Ishikawa (cell line): ENCODE measurements at regions not wholly inside any gene's neighbourhood (a gene's known extent, or its start where the extent isn't known, plus 50 kb on each side); places are given as distances from the start of the nearest gene placed in this dataset.

Source experiments
- CEBPB ChIP-seq: IDR thresholded peaks from 2 replicates; pipeline ENCODE4 v1.6.1; 2012
- CREB1 ChIP-seq: IDR thresholded peaks from 2 replicates; pipeline ENCODE4 v1.6.1; 2012; ENCODE audit warnings: low read depth
- EGR1 ChIP-seq: IDR thresholded peaks from 2 replicates; pipeline ENCODE4 v1.6.1; 2012
- EP300 ChIP-seq: IDR thresholded peaks from 2 replicates; pipeline ENCODE4 v1.6.1; 2012; ENCODE audit warnings: borderline replicate concordance
- FOXM1 ChIP-seq: IDR thresholded peaks from 2 replicates; pipeline ENCODE4 v1.6.1; 2012; ENCODE audit warnings: low read depth, borderline replicate concordance
- NFIC ChIP-seq: IDR thresholded peaks from 2 replicates; pipeline ENCODE4 v1.6.1; 2012
- RAD21 ChIP-seq: IDR thresholded peaks from 2 replicates; pipeline ENCODE4 v1.6.1; 2012; ENCODE audit warnings: low read depth
- TAF1 ChIP-seq: IDR thresholded peaks from 2 replicates; pipeline ENCODE4 v1.6.1; 2012; ENCODE audit warnings: low read depth, mild to moderate bottlenecking
- TCF12 ChIP-seq: IDR thresholded peaks from 2 replicates; pipeline ENCODE4 v1.6.1; 2012; ENCODE audit warnings: low read depth
- TEAD4 ChIP-seq: IDR thresholded peaks from 2 replicates; pipeline ENCODE4 v1.6.1; 2012
- YY1 ChIP-seq: IDR thresholded peaks from 2 replicates; pipeline ENCODE4 v1.6.1; 2012; ENCODE audit warnings: low read depth
- ZBTB7A ChIP-seq: IDR thresholded peaks from 2 replicates; pipeline ENCODE4 v1.6.1; 2012; ENCODE audit warnings: low read depth
- TF ChIP-seq, protein P1 (sequence below): IDR thresholded peaks from 2 replicates; pipeline ENCODE4 v1.6.1; 2012
- TF ChIP-seq, protein P2 (sequence below): IDR thresholded peaks from 2 replicates; pipeline ENCODE4 v1.6.1; 2012; ENCODE audit warnings: low read depth, mild to moderate bottlenecking
- TF ChIP-seq, protein P3 (sequence below): IDR thresholded peaks from 2 replicates; pipeline ENCODE4 v1.6.1; 2012

DNA sequence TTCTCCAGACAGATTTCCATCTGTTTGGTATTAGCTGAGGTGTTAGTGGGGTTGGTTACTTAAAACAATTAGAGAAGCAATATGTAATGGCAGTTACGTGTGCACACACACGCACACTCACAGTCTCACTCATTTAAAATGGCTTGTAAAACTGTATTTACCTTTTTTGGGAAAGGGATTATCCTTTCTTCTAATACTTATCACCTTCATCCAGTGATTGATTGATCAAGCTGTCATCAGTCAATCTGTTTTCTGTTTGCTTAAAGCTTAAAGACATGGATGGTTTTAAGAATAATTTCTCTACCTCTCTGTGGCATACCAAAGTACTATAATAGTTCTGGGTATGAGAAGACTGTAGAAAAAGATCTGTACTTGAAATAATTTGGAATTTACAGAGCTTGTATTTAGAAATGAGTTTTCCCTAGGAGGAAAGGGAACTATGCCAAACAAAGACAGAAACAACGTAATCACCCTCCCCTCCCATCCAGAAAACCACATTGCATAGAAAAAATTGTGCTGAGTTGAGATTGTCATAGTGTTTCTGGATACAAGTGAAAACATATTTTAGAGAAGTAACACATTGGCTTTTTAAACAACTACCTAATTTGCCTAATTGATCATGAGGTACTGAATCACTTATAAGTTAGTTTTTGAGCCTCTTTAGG, 455.8 kb downstream of the PCNX1 start:
- TF ChIP-seq, protein P1, sequence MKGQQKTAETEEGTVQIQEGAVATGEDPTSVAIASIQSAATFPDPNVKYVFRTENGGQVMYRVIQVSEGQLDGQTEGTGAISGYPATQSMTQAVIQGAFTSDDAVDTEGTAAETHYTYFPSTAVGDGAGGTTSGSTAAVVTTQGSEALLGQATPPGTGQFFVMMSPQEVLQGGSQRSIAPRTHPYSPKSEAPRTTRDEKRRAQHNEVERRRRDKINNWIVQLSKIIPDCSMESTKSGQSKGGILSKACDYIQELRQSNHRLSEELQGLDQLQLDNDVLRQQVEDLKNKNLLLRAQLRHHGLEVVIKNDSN = no peak
- TF ChIP-seq ZBTB7A = no peak
- TF ChIP-seq NFIC = no peak
- TF ChIP-seq YY1 = no peak
- no peak for TF ChIP-seq TAF1
- TF ChIP-seq EGR1 = no peak
- TF ChIP-seq TCF12 = no peak
- TF ChIP-seq EP300 = no peak
- TF ChIP-seq TEAD4 = no peak
- no peak for TF ChIP-seq CEBPB
- TF ChIP-seq, protein P2, sequence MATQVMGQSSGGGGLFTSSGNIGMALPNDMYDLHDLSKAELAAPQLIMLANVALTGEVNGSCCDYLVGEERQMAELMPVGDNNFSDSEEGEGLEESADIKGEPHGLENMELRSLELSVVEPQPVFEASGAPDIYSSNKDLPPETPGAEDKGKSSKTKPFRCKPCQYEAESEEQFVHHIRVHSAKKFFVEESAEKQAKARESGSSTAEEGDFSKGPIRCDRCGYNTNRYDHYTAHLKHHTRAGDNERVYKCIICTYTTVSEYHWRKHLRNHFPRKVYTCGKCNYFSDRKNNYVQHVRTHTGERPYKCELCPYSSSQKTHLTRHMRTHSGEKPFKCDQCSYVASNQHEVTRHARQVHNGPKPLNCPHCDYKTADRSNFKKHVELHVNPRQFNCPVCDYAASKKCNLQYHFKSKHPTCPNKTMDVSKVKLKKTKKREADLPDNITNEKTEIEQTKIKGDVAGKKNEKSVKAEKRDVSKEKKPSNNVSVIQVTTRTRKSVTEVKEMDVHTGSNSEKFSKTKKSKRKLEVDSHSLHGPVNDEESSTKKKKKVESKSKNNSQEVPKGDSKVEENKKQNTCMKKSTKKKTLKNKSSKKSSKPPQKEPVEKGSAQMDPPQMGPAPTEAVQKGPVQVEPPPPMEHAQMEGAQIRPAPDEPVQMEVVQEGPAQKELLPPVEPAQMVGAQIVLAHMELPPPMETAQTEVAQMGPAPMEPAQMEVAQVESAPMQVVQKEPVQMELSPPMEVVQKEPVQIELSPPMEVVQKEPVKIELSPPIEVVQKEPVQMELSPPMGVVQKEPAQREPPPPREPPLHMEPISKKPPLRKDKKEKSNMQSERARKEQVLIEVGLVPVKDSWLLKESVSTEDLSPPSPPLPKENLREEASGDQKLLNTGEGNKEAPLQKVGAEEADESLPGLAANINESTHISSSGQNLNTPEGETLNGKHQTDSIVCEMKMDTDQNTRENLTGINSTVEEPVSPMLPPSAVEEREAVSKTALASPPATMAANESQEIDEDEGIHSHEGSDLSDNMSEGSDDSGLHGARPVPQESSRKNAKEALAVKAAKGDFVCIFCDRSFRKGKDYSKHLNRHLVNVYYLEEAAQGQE = no peak
- TF ChIP-seq CREB1 = no peak
- TF ChIP-seq, protein P3, sequence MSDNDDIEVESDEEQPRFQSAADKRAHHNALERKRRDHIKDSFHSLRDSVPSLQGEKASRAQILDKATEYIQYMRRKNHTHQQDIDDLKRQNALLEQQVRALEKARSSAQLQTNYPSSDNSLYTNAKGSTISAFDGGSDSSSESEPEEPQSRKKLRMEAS = no peak
- TF ChIP-seq RAD21 = no peak
- TF ChIP-seq FOXM1 = no peak

DNA sequence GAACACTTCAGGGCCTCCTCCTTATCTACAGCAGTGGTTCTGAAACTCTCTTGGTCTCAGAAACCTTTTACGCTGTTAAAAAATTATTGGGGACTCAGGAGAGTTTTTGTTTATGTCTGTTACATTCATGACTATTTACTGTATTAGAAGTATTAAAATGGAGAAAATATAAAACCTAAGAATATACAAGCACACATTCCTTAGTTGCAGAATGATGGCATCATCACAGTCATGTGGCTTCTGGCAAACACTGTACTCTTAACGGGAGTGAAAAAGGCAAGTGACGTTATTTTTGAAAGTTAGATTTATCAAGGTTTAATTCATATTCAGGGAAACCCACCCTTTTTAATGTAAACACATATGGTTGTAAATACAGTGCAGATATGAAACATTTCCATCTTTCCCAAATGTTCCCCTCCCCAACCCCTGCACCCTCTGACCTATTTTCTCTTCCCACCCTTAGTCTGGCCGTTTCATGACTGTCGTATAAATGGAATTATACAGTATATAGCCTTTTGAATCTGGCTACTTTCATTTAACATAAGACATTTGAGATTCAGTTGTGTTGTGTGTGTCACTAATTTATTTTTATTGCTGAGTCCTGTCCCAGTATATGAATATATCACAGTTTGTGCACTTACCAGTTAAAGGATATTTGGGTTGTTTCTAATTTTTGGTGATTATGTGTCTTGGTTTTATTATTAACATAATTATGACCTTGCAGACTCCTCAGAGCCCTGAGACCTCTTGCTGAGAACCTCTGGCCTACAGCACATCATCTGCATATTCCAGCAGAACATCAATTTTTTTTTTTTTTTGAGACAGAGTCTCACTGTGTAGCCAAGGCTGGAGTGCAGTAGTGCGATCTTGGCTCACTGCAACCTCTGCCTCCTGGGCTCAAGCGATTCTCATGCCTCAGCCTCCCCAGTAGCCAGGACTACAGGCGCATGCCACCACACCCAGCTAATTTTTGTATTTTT, 457.0 kb downstream of the PCNX1 start:
- TF ChIP-seq, protein P3 = no peak
- TF ChIP-seq NFIC (no peak), FOXM1 (no peak), CEBPB (no peak), YY1 (no peak), EP300 (no peak), TEAD4 (no peak)
- TF ChIP-seq, protein P1 = no peak
- TF ChIP-seq, protein P2 = no peak

DNA sequence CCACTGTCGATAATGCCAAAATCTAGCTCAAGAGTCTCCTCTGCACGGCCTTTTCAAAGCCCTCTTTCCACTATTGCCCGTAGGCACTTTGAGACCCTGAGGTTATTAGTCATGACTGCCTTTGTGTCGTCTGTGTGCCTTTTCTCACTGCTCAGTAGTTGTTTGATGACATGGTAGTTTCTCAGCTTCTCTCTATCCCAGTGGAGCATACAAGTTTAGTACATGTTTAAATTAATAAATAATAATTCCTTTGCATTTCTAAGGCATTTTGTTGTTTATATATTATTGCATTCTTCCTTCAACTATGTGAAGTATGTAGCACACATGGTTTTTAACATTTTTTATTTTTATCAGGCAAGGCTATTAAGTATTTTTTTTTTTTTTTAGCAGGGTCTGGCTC, 458.1 kb downstream of the PCNX1 start:
- TF ChIP-seq, protein P1 = no peak
- TF ChIP-seq EGR1 = no peak
- TF ChIP-seq RAD21 = no peak
- TF ChIP-seq YY1 = no peak
- TF ChIP-seq, protein P2 = no peak
- TF ChIP-seq NFIC = no peak
- no peak for TF ChIP-seq TAF1
- TF ChIP-seq EP300 = no peak
- TF ChIP-seq TEAD4 = no peak
- TF ChIP-seq TCF12 = no peak
- no peak for TF ChIP-seq CREB1
- no peak for TF ChIP-seq CEBPB
- TF ChIP-seq, protein P3 = no peak
- TF ChIP-seq ZBTB7A = no peak
- no peak for TF ChIP-seq FOXM1
